ENCODE measurements at regions not wholly inside any gene's neighbourhood (a gene's known extent, or its start where the extent isn't known, plus 50 kb on each side); places are given as distances from the start of the nearest gene placed in this dataset.

DNA sequence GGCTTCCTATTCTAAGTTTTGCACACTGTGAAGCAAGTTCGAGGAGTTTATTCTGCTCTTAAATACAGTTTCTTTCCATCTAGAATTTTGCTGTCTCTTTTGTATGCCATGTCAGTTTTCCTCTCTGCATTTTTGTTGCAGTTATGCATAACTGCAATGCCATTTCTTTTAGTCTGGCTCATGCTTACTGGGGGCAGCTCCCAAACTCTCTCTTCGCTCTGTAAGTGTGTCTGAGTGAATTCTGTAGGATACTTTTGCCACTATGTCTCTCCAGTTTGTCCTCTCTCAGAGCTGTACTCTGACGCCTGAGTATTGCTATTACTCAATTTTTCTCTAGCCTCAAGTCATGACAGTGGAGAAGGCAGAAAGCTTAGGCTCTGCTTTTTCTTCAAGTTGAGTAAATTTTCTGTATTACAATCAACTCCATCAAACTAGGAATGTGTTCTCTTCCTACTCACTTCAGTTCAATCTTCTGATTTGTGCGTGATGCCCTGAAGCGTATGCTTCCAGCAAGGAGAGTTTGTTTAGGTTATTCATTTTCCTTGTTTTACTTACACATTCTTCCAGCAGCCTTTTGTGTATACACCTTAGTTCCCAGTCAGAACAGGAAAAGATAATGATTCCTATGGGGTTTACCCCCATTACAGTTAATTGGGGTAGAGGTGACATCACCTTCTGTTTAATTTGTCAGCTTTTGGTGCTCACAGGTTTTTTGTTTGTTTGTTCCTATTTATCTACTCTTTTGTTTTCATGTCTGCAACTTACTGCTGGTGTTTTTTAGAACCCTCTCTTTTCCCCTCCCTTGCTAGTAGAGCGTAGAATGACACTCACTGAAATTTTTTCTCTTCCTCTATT is 430.9 kb downstream of the BCKDHB start:
- no peak for TF ChIP-seq EP300 (IDR thresholded peaks at IDR 0.05)
- TF ChIP-seq, protein P1, sequence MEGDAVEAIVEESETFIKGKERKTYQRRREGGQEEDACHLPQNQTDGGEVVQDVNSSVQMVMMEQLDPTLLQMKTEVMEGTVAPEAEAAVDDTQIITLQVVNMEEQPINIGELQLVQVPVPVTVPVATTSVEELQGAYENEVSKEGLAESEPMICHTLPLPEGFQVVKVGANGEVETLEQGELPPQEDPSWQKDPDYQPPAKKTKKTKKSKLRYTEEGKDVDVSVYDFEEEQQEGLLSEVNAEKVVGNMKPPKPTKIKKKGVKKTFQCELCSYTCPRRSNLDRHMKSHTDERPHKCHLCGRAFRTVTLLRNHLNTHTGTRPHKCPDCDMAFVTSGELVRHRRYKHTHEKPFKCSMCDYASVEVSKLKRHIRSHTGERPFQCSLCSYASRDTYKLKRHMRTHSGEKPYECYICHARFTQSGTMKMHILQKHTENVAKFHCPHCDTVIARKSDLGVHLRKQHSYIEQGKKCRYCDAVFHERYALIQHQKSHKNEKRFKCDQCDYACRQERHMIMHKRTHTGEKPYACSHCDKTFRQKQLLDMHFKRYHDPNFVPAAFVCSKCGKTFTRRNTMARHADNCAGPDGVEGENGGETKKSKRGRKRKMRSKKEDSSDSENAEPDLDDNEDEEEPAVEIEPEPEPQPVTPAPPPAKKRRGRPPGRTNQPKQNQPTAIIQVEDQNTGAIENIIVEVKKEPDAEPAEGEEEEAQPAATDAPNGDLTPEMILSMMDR (IDR thresholded peaks at IDR 0.05), result no peak
- no peak for TF ChIP-seq POLR2AphosphoS5 (IDR thresholded peaks at IDR 0.05)
- TF ChIP-seq POLR2A (IDR thresholded peaks at IDR 0.05; ENCODE audit: low read depth), result no peak
- DNase-seq (ENCODE audit: extremely low spot score), result no peak
- Histone ChIP-seq H3K4me1 (peaks cover 0 to 5% (median 2%) of the 10 kb centered on the region in 4 donors), H3K4me3 (no peak overlapping the region), H3K27ac (replicated peaks in 1 of 4) (no peak overlapping the region), H3K9me3 (peaks cover 0 to 10% (median 4%) of the 10 kb centered on the region in 4 donors), H3K27me3 (no peaks in the 10 kb centered on the region), H3K36me3 (no peaks in the 10 kb centered on the region)
- intact Hi-C loops (cut with DNase I), result no loop called here
- WGBS, result 89% methylated on average over 6 of the region's 6 CpGs

DNA sequence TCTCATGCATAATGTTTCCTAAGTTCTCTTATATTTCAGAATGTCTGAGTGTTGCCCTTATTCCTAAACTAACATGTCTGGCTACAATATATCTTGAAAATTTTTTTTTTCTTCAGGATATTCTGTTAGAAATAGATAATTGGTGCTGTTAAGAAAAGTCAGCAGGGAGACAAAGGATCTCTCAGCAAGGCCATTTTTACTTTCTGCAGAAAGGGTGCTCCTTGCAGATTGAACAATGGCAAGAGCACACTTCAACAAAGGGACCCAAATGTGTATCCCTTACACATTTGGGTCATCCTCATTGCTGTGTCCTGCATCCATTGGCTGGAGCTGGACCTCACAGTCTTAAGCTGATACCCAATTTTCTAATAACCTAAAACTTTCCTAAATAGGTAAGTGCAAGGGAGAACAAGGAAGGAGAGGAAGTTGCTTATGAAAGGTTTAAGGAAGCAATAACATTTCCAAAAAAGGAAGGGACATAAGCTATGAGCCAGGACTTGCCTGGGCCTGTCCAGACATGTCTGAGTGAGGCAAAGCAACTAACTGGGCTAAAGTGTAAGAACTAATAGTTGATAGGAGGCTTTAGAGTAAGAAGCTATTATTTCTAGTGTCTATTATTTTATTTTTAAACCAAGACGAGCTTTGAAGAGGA is 429.6 kb downstream of the BCKDHB start:
- H3K9me3 ChIP-seq, result peaks cover 0 to 10% (median 4%) of the 10 kb centered on the region in 4 donors
- 84% methylated on average over 1 of the region's 1 CpG for WGBS
- no peaks in the 10 kb centered on the region for H3K36me3 ChIP-seq
- no peak overlapping the region for H3K27ac ChIP-seq (replicated peaks in 1 of 4)
- intact Hi-C loops (cut with DNase I), result no loop called here
- no peak overlapping the region for H3K4me3 ChIP-seq
- H3K4me1 ChIP-seq, result peaks cover 0 to 5% (median 2%) of the 10 kb centered on the region in 4 donors
- no peak for DNase-seq (ENCODE audit: extremely low spot score)
- no peak for TF ChIP-seq POLR2A (IDR thresholded peaks at IDR 0.05; ENCODE audit: low read depth)
- no peak for TF ChIP-seq POLR2AphosphoS5 (IDR thresholded peaks at IDR 0.05)
- TF ChIP-seq, protein P1 (IDR thresholded peaks at IDR 0.05), result no peak
- TF ChIP-seq EP300 (IDR thresholded peaks at IDR 0.05), result no peak
- no peaks in the 10 kb centered on the region for H3K27me3 ChIP-seq

DNA sequence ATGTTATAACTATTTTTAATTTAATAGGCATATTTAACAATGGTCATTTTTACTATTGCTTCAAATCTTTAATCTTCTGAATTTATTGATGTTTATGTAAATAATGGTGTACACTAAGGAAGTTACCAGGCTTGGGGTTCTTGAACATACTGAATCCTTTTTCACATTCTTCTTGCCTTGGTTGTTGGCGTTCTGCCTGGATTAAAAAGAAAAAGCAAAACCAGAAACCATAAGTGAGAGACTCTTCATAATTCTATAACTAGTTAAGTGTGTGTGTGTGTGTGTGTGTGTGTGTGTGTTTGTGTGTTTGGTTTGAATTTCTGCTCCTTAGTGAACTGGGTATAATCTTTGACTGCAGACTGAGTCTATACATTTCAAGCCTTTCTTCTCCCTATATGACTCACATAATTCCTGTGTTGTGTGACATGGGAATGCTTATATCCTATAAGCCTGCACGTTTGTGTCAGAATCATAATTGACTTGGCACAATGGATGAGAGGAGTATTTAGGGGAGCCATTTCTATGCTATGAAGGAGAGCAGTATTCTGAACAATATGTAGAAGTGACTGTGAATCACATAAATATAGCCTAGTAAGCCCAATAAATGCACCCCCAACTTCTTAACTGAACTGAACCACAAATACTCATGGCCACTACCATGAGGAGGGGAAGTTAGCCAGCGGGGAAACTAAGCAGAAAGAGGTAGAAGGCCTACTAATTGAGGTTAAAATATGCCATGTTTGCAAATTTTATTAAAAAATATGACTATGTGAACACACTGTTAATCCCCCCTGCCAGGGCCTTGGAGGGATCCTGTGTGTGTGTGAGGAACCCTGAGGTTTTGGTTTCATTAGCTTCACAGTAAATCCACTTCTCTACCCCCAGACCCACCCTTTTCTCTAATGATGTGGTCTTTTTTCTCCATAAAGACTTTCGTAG is 425.5 kb downstream of the BCKDHB start:
- Histone ChIP-seq H3K4me3 (no peak overlapping the region), H3K36me3 (no peaks in the 10 kb centered on the region), H3K9me3 (peaks cover 0 to 10% (median 4%) of the 10 kb centered on the region in 4 donors), H3K27me3 (no peaks in the 10 kb centered on the region), H3K4me1 (no peaks in the 10 kb centered on the region), H3K27ac (replicated peaks in 1 of 4) (no peak overlapping the region)
- 81% methylated on average over 4 of the region's 4 CpGs for WGBS
- TF ChIP-seq EP300 (IDR thresholded peaks at IDR 0.05) (no peak), POLR2AphosphoS5 (IDR thresholded peaks at IDR 0.05) (no peak), POLR2A (IDR thresholded peaks at IDR 0.05; ENCODE audit: low read depth) (no peak)
- TF ChIP-seq, protein P1 (IDR thresholded peaks at IDR 0.05), result no peak
- no peak for DNase-seq (ENCODE audit: extremely low spot score)
- intact Hi-C loops (cut with DNase I), result no loop called here

DNA sequence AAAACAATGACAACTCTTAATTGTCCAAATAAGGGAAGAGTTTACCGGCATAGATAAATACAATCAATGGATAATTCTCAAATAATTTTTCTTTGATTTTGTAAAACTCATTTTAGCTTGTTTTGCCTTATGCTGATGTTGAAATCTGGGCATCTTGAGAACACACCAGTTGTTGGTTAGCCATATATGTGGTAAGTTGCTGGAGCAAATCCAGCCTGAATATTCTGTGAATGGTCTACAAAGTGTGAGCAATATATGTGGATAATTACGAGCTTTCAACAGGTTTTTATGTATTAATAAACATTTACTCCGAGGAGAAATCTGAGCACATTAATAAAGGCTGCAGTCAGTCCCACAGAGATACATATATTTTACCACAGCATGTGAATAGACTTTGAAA is 423.6 kb downstream of the BCKDHB start:
- TF ChIP-seq, protein P1 (IDR thresholded peaks at IDR 0.05), result no peak
- TF ChIP-seq POLR2A (IDR thresholded peaks at IDR 0.05; ENCODE audit: low read depth) (no peak), EP300 (IDR thresholded peaks at IDR 0.05) (no peak), POLR2AphosphoS5 (IDR thresholded peaks at IDR 0.05) (no peak)
- no peaks in the 10 kb centered on the region for H3K36me3 ChIP-seq
- no peaks in the 10 kb centered on the region for H3K4me1 ChIP-seq
- no peak overlapping the region for H3K27ac ChIP-seq (replicated peaks in 1 of 4)
- H3K27me3 ChIP-seq, result no peaks in the 10 kb centered on the region
- 85% methylated on average over 3 of the region's 3 CpGs for WGBS
- H3K4me3 ChIP-seq, result no peak overlapping the region
- no peaks in the 10 kb centered on the region for H3K9me3 ChIP-seq
- intact Hi-C loops (cut with DNase I), result no loop called here
- DNase-seq (ENCODE audit: extremely low spot score), result no peak

Measured in esophagus muscularis mucosa (tissue), 4 donors.